HT-29 (cell line): ENCODE measurements at regions not wholly inside any gene's neighbourhood (a gene's known extent, or its start where the extent isn't known, plus 50 kb on each side); places are given as distances from the start of the nearest gene placed in this dataset.

ENCODE experiments used
- DNase-seq: peaks from one replicate; pipeline ENCODE4 v3.0.0-alpha.2; 2015; ENCODE audit warnings: low spot score

- DNase-seq = no peak
Observed at GRCh38 chr15:93209690-93210445, 120.9 kb upstream of the RGMA start.

DNA sequence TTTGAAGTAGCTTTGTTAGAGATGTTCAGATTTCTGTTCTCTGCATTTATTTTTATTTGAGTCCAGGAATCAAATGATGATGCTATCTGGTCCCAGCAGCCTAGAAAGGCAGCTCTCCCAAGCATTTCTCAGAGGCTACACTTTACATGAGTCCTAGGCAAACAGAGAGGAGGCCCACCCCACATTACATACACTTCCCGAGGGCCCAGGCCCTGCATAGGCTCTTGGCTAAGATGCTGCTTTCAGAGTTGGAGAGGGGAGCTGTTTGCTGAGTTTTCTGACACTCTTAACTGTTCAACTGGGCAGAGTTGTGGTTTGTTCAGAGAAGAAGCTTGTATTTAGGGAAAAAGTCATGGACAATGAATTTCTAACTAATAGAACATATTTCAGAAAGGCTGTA is 117.9 kb upstream of the RGMA start:
- DNase-seq = no peak

DNA sequence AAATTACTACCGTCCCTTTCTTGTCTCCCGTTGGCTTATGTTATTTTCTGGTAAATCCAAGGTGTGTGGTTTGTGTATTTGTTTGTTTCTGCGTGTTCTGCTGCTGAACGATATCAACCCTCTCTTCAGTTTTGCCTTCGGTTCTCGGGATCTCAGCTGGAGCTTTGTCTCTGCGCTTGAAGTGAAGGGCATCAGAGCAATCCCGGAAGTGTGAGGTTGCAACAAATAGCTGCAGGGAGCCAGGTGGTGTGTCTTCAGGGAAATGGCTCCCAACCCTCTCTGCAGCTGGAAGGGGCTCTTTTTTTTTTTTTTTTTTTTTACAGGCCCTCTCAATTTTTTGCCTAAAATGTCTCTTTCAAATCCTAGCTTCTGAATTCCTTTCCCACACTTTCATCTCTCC is 116.4 kb upstream of the RGMA start:
- DNase-seq = no peak

DNA sequence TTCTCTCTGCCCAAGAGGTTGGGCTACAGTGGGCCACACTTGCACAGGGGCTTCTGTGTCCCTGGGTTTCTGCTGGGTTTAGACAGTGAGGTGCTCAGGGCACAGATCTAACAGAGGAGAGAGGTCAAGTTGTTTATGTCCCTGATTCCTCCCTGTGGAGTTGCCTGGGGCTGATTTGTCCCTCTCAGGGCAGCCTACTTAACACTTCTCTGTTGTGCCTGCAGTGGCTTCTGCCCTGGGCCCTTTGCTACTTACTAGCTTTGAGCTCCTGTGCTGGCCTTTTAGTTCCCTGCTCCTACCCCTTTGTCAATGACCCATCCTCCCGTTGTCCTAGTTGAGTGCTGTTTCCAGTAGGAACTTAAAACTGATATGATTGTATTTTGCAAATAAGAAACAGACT is 114.0 kb upstream of the RGMA start:
- DNase-seq = no peak

- DNase-seq = no peak
Observed at GRCh38 chr15:93202405-93202804, 113.4 kb upstream of the RGMA start.

GRCh38 chr15:93201940-93202339 is 112.9 kb upstream of the RGMA start:
- no peak for DNase-seq

- no peak for DNase-seq
Observed at GRCh38 chr15:93200837-93201226, 111.8 kb upstream of the RGMA start.

DNA sequence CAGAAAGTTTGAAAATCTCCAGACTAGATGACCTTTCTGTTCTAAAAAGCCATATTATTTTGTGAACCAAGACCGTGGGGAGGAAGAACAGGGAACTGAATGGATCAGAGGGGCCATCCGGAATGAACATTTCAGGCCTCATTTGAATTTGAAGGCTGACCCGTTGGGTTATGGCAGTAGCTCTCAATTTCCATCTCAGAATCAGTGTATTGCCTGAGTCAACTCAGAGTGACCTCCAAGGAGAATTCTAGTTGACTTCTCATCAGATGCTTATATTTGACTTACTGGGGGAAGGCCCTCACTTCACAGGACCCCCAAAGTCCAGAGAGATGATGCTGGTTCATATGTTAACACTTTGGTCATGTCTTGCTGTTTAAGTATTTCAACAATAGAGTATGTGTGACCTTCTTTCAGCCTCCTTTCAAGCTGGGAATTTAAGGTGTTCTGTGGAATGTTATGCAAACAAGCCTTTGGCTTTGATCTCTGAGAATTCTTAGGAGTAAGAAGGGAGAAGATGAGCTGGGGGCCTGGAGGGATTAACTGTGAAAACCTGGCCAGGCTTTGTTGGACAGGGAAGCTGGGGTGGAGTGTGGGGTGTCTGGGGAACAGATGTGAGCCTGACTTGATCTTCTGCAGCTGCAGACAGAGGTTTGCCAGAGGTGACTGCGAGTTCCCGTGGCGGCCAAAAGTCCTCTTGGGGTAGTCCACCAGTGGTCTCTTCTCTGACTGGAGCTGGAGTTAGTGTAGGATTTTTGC is 111.2 kb upstream of the RGMA start:
- DNase-seq = no peak

DNA sequence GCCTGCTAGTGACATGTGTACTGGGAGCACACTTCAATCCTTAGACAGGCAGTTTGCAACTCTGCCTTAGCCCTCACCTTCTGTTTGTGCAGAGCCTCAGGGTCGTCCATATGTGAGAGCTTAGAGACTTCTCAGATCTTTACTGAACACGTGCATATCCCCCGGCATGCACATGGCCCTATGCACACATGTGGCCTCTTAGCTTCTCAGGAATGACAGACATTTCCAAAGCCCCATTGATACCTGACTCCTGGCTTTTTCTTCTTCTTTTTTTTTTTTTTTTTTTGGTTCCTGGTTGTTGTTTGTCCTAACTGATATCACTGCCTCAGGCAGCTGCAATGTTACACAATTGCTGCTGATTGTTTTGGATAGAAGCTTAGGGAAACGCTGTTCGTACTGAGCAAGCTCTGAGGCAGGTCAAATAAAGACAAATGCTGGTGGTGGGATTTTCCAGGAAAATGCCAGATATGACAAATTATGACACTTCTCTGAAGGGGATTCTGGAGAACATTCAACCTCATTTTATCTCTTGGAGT is 107.2 kb upstream of the RGMA start:
- no peak for DNase-seq

DNA sequence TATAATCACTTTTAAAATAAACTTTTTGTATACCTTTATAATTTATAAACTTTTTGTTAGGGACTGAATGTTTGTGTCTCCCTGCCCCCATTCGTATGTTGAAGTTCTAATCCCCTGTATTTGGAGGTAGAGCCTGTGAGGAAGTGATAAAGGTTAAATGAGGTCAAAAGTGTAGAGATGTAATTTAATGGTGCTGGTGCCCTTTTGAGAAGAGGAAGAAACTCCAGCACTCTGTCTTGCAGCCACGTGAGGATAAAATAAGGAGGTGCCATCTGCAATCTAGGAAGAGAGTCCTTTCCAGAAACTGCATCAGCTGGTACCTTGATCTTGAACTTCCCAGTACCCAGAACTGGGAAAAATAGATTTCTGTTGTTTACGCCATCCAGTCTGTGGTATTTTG is 106.1 kb upstream of the RGMA start:
- no peak for DNase-seq

DNA sequence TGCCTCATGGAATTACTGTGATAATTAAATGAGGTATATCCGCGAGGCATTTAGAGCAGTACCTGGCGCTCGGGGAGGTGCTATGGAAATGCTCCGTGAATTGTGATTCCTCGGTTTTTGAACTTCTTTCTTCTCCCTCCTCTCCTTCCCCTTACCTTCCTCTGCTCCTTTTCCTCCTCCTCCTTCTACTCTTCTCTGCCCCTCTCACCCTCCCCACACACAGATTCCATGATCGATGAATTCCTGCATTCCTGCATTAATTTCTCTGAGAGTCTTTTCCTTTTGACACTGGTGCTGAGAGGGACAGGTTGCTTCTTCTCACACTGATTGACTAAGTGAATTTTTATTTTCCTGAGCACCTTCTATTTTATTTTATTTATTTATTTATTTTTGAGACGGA is 101.2 kb upstream of the RGMA start:
- DNase-seq = no peak

GRCh38 chr15:93189561-93189960 is 100.5 kb upstream of the RGMA start:
- no peak for DNase-seq

DNA sequence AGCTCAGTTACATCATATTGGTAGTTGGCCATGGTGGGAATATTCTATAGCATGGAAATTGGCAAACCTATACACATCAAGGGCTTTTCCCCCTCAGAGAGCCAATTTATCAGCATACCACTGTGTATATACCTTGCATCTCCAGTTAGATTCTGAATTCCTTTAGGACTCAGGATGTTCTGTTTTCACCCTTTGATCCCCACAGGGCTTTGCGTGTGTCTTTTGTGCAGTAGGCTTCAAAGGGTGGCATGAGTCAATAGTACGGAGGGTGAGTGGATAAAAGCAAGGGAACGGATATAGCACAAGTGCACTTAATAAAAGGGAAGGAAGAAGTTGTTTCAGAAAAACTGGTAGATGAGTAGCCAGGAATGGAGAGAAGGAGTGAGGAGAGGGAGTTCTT is 99.2 kb upstream of the RGMA start:
- no peak for DNase-seq

GRCh38 chr15:93185796-93186195 is 96.8 kb upstream of the RGMA start:
- DNase-seq = no peak

- DNase-seq = no peak
Observed at GRCh38 chr15:93182703-93183205, 93.7 kb upstream of the RGMA start.

DNA sequence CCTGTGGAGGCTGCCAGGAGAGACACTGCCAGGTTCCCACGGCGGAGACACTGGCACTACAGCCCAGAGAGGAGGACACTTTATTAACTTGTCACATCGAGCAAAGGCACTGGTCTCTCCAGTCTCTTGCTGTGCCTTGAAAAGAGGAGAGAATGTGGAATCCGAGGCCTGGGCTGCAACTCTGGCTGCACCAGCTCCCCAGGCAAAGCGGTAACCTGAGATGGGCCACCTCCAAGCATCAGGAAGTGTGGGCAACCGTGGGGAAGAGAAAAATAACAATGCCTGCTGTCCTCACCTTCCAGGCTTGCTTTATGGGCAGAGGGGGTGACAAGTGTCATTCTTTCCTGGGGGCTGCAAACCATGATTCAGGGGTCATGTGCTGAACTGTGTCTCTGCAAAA is 91.6 kb upstream of the RGMA start:
- no peak for DNase-seq

GRCh38 chr15:93180128-93180527 is 91.1 kb upstream of the RGMA start:
- no peak for DNase-seq

- DNase-seq = no peak
Observed at GRCh38 chr15:93179700-93180102, 90.7 kb upstream of the RGMA start.

DNA sequence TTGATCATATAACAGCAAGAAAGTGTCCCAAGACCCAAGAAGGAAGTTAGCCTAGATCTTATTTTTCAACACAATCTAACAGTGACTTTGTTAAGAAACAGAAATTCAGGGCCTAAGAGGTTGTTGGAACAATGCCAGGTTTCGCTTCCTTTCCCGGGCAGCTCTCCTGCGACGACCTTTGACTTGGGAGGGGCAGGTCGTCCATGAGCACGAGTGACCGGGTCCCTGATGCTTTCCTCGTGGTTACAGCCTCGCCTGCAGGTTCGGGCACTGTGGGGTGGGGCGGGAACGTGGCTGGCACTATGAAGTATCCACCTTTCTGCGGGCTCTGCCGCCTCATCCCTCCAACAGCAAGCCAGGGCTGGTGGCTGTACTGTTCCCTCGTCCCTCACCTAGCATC is 90.1 kb upstream of the RGMA start:
- peak; percentile 49 for DNase-seq

GRCh38 chr15:93178371-93178770 is 89.4 kb upstream of the RGMA start:
- no peak for DNase-seq

DNA sequence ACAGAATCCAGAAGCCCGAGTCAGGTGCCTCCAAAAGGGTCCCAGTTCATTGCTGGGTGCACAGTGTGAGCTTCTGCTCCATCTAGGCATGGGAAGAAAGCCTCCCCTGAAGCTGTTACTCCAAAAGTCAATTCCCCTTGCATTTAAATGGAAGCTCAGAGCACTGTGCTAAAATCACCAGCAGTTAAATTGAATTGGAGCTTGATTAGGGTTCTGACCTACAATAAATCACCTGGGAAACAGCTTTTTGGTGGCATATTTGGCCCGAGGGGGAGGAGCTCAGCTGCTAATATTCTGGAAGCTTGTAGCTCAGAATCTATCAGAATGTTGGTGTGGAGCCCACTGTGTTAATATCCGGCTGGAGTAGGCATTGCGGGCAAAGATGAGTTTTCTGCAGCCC is 87.1 kb upstream of the RGMA start:
- no peak for DNase-seq

- no peak for DNase-seq
Observed at GRCh38 chr15:93174836-93175235, 85.8 kb upstream of the RGMA start.

DNA sequence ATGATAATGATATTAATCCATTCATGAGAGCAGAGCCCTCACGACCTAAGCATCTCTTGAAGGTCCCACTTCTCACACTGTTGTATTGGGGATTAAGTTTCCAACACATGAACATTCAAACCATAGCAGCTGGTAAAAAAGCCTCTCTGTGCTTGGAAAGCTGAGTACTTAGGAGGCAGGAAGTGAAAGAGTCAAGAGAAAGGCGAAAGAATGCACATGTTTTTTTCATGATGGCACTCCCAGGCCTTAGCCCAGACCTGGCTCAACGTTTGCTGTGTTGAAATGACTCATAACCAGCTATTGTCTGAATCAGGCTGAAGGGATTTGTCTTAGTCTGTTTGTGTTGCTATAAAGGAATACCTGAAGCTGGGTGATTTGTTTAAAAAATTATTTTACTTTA is 84.4 kb upstream of the RGMA start:
- no peak for DNase-seq
